ENCODE measurements at regions not wholly inside any gene's neighbourhood (a gene's known extent, or its start where the extent isn't known, plus 50 kb on each side); places are given as distances from the start of the nearest gene placed in this dataset.
"Not testable (repeated sequence)": the region's sequence is repeated elsewhere in the genome, so short reads cannot be mapped to it uniquely, and the experiment has no call there.

DNA sequence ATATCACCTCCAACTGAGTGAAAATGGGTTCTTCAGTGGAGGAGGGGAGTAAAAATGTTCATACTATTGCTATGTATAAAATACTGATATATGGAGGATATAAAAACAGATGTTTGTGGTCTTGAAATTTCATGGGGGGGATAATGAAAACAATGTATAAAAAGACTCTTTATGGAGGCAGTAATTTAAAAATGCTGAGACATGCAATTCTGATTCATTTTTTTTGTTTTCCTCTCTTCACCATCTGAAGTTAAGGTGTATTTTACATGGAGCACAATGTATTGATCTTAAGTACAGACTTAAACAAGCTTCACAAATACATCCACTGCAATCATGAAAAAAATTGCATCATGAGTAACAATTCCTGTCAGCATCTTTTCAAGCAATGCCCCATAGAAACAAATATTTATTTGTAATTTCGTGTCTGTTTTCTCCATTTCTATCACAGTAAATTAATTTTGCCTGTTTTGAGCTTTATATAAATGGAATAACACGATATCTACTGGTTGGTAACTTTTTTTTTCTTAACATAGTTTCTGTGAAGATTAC, 393.2 kb upstream of the ZNF804A start:
- no peak for DNase-seq (ENCODE audit: low spot score)

DNA sequence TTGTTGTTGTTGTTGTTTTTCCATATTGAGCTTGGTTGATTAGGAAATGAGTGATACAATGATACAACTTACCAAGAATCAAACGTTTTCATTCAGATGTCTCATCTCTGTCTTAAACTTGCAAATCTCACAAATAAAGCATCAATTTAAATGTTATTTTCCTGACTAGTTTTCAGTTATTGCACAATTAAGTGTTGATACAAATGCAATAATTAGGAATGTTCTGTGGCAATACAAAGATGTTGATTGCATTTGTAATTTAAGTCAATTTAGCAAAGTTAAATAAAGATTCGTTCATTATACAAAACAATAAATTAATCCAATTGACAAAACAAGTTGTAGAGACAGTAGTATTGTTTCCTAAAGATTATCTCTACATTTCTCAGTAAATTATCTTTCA, 392.3 kb upstream of the ZNF804A start:
- DNase-seq (ENCODE audit: low spot score): no peak

DNA sequence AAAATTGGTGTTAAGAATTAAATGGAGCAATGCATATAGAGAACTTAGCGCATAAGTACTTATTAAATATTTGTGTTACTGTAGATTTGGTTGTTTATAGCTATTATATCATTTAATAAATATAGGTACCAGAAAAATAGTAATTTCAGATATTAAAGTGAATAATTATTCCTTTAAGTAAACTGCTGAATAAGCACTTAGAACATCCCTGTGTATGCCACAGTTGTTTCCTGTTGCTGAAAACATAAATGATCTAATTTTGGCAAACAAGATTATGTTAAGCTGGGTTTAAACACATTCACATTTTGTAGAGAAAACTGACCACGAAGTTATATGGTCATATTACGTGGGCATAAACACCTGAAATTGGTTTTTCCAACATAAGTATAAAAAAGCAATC, 388.0 kb upstream of the ZNF804A start:
- no peak for DNase-seq (ENCODE audit: low spot score)

DNA sequence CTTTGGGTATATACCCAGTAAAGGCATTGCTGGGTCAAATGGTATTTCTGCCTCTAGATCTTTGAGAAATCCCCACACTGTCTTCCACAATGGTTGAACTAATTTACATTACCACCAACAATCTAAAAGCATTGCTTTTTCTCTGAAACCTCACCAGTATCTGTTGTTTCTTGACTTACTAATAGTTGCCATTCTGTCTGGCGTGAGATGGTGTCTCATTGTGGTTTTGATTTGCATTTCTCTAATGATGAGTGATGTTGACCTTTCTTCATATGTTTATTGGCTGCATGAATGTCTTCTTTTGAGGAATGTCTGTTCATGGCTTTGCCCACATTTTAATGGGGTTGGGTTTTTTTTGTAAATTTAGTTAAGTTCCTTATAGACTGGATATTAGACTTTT, 382.6 kb upstream of the ZNF804A start:
- no peak for DNase-seq (ENCODE audit: low spot score)

DNA sequence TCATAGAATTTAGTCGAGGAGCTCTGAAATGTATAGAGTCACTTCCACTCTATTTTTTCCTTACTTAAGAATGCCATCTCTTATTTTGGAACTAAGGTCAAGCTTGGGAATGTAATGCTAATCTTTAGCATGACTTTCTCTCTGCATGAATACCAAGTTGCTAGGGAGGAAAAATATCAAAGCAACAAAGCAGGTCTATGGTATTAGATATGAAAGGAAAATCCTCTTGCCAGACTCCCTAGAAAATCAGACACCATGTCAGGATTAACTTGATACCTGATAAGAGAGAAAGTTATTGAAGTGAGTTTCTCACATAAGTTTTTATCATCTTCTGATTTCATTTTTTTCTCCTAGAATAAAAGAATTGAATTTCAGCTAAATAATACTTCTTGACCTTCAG, 341.7 kb upstream of the ZNF804A start:
- DNase-seq (ENCODE audit: low spot score): no peak

DNA sequence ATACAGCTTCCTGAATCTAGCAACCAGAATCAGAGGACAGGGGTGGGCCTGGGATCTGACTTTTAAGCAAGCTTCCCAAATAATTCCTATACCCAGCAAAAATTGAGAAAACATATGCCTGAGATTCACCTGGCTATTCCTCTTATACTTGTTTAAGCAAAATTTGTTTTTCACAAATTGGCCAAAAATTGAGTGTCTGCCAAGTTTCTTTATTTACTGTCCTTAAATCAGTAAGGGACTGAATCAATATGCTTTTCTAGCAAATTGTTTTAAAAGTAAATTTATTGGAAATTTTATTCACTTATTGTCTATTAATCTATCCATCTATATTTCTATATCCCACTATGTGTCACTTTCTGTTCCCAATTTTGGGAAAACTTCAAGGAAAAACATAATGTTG, 337.0 kb upstream of the ZNF804A start:
- DNase-seq (ENCODE audit: low spot score): no peak

DNA sequence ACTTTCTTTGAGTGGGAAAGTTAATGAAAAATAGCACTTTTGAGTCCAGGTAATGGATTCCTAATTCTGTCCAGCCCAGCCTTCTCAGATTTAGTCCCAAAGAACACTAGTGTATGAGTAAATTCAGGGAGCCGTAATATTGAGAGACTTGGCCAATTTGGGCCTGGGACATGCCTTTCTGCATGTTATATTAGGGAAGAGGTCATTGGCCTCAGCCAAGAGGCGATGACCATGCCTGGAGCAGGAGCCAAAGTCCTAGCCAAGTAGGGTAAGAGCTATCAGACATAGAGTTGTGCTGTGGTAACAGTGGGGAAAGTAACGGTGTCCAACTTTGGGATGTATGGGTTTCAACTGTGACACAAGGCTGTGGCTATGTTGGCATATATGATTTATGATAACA, 336.5 kb upstream of the ZNF804A start:
- no peak for DNase-seq (ENCODE audit: low spot score)

DNA sequence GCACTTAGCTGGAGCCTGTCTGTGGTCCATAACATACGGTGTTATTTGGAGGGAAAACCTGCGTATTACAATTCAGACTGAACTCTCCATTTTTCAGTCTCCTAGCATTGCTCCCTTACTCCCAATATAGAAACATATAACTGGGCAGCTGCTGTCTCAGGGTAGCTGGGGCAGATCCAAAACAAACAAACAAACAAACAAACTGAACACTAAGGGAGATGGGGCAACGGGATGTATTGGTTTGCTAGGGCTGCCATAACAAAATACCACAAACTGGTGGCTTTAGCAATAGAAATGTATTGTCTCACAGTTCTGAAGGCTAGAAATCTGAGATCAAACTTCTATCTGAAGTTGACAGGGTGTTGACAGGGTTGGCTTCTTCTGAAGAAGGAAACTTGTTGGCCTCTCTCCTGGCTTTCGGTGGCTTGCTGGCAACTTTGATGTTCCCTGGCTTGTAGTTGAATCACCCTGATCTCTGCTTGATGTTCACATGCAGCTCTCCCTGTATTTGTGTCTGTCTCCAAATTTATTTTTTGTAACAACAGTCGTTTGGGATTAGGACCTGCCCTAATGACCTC, 329.3 kb upstream of the ZNF804A start:
- DNase-seq (ENCODE audit: low spot score): no peak

DNA sequence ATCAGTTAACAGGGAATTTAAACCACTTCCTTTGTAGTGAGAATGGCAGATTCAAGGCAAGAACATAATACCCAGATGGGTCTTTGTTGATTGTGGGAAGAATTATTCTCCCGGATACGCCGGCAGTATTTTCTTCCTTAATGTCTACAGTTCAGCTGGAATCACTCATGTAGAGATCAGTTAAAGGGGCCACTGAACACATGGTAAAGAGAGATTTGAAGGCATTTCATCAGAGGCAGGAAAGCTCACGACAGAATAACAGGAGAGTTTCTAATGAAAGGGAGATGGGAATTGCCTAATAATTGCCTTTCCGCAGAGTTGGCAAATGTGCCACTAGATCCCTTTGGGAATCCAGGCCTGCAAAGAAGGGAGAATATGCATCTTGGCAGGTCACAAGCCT, 327.7 kb upstream of the ZNF804A start:
- DNase-seq (ENCODE audit: low spot score): no peak

DNA sequence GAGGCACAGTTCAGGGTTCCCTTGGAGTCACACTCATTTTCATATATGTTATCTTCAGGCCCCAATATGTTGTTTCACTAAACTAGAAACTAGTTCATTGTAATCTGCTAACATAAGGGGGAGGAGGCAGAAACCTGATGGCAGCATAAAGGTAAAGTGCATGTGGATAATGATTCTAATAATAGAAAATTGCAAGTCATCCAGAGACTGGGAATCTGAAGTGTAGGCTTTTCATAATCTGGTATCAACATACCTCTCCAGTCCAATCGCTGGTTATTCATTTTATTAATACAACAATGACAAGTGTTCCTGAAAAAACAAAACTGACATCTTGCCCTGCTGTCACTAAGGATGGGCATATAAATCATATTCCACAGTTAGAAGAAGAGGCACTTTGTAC, 326.3 kb upstream of the ZNF804A start:
- no peak for DNase-seq (ENCODE audit: low spot score)

DNA sequence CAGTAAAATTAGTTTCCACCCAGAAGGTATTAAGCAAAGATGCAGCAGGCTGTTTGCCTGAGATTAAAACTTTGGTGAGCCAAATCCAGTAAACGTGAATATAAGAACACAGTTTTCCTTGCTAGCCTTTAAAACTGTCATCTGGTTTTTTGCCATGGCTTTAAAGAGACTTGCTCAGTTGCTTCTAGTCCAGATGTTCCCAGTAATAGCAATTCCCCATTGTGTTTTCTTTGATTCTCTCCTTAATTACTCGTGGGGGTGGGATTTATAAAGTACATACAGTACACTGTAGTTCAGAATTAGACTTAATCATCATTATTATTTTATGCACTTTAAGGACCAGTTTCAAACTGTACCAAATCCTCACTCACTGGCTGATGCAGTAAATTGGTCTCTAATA, 303.5 kb upstream of the ZNF804A start:
- no peak for DNase-seq (ENCODE audit: low spot score)

DNA sequence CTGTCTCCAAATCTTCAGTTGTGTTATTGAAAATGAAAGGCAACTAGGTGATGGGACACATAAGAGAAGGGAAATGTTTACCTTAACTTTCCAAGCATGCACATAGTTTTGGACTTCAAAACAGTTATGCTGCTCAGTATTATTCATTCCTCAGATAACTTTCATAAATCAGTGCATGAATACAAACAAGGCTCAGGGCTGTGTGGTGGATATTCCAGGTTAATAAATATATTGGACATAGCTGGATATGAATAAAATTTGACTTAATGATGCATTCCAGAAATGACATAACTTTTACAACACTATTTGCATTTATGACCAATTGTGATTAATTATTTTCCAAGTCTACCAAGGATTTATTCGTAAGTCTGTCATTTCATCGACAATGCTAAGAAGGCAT, 301.2 kb upstream of the ZNF804A start:
- no peak for DNase-seq (ENCODE audit: low spot score)

DNA sequence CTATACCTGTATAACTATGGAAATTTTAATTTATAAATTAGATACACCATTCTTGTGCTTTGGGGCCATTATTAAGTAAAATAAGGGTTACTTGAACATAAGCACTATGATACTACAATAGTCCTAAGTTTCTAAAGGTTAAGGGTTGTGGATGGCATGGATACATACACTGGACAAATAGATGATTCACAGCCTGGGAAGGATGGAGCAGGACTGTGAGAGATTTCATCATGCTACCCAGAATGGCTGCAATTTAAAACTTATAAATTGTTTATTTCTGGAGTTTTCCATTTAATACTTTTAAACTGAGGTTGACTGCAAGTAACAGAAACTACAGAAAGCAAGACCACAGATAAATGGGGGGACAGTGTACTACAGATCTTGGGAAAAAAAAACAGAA, 295.8 kb upstream of the ZNF804A start:
- peak; percentile 7 for DNase-seq (ENCODE audit: low spot score)

DNA sequence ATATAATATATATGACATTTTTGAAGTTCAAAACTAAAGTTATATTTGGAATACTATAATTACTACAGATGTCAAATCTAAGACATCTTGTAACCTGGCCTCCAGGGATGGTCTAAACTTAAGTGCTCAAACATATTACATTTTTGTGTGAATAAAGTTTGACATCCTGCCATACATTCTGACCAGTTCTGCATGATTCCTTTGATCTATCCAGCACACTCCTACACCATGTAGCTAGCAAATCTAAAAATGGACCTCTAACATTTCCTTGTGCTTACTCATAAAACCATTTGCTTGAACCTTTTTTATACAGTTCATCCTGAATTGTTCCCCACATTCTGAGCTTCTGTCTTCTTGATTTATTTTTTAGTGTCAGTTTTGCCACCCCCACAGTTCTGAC, 294.3 kb upstream of the ZNF804A start:
- peak; percentile 5 for DNase-seq (ENCODE audit: low spot score)

DNA sequence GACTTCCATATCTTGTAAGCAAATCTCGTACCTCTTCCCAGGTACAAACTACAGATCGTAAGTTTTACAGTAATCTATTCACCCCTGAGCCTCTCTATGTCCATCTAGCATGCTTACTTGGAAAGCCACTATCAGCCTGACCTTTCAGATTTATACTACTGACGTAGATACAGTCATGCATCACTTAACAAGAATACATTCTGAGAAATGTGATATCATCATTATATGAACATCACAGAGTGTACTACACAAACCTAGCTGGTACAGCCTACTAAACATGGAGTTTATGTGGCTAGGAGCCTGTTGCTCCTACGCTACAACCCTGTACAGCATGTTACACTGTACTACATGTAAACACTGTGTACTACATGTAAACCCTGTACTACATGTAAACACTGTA, 293.2 kb upstream of the ZNF804A start:
- no peak for DNase-seq (ENCODE audit: low spot score)

DNA sequence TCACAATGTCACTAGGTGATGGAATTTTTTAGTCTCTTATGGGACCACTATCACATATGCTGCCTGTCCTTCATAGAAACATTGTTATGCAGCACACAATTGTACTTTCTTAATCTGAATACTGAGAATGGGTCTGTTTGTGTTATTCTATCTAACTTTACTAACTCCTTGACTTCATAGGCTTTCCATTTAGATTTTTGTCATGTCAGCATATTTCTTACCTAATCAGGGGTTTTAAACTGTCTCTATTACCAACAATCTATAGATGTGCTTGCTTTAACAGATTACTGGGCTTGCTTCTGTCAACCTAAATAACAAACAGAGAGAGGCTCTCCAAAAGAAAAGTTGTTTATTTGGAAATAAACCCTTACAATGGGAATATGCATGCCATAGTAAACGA, 289.6 kb upstream of the ZNF804A start:
- DNase-seq (ENCODE audit: low spot score): no peak

DNA sequence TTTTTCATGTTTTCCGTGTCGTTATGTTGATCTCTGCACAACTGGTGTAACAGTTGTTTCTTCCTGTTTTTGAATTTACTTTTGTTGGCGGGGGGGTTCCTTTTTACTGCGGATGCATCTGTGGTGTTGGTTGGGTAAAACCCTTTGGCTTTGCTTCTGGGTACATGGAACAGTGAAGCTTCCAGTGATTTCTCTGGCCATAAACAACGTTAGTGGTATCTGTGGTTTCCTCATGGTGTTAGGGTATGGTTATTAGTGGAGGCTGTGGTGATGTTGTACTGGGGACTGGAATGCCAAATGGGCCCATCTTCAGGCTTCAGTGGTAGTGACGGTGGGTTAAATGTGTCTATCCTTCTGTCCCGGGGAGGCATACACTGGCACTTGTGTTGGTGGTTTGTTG, 285.4 kb upstream of the ZNF804A start:
- DNase-seq (ENCODE audit: low spot score): no peak

DNA sequence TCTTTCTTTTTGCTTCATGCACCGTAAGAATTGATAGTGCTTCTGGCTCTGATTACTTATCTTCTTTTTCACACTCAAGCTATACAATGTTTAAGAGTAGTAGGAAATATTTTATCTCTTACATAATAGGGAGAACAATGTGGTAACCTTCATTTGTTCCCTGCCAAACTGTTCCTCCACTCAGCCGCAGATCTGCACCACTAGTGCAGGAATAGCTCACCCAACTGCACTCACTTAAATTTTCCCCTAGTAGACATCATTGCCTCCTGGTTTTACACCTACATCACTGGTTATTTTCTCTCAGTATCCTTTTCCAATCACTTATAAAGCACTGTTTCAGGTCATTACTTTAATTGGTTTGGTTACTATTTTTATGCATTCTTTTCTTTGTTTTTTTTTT, 283.5 kb upstream of the ZNF804A start:
- no peak for DNase-seq (ENCODE audit: low spot score)

DNA sequence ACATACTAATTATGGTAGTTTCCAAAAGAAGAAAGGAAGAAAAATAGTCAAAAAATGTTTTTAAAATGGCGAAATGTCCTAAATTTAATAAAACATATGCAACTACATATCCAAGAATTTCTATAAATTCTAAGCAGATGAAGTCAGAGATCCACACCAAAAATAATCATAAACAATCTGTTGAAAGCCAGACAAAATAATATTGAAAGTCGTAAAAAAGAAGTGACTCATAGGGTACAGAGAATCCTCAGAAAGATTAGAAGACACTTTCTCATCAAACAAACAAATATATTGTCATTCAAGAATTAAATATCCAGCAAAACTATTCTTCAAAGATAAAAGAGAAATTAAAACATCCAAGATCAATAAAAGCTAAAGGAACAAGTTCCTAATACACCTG, 281.4 kb upstream of the ZNF804A start:
- DNase-seq (ENCODE audit: low spot score): no peak

DNA sequence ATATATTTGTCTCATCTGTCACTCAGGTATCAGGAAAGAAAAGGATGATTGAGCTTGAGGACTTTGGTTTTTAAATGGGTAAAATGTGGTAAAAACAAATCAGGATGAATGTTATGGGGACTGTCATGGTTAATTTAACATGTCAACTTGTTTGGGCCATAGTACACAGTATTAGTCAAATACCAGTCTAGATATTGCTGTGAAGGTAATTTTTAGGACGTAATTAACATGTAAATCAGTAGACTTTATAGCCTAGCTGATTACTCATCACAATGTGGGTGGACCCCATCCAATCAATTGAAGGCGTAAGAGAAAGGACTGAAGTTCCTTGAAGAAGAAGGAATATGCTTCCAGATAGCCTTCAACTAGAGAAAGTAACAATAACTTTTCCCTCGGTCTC, 275.7 kb upstream of the ZNF804A start:
- no peak for DNase-seq (ENCODE audit: low spot score)

DNA sequence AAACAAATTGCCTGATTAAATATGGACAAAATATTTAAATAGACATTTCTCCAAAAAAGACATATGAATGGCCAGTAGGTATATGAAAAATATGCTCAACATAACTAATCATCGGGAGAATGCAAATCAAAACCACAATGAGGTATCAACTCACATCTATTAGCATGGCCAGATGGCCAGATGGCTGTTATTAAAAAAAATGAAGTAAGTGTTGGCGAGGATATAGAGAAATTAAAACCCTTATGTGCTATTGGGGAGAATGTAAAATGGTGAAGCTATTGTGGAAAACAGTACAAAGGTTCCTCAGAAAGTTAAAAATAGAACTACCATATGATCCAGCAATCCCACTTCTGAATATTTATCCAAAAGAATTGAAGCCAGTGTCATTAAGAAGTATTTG, 272.3 kb upstream of the ZNF804A start:
- no peak for DNase-seq (ENCODE audit: low spot score)

DNA sequence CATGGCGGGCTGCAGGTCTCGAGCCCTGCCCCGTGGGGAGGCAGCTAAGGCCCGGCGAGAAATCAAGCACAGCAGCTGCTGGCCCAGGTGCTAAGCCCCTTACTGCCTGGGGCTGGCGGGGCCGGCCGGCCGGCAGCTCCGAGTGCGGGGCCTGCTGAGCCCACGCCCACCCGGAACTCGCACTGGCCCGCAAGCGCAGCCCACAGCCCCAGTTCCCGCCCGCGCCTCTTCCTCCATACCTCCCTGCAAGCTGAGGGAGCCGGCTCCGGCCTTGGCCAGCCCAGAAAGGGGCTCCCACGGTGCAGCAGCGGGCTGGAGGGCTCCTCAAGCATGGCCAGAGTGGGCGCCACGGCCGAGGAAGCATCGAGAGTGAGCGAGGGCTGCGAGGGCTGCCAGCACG, 270.5 kb upstream of the ZNF804A start:
- DNase-seq (ENCODE audit: low spot score): not testable (repeated sequence)

DNA sequence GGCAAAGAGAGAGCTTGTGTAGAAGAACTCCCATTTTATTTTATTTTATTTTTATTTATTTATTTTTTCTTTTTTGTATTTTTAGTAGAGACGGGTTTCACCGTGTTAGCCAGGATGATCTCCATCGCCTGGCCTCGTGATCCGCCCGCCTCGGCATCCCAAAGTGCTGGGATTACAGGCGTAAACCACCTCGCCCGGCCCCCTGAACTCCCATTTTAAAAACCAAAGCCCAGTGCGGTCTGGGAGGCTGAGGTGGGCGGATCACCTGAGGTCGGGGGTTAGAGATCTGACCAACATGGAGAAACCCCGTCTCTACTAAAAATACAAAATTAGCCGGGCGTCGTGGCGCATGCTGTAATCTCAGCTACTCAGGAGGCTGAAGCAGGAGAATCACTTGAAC, 267.8 kb upstream of the ZNF804A start:
- DNase-seq (ENCODE audit: low spot score): not testable (repeated sequence)

DNA sequence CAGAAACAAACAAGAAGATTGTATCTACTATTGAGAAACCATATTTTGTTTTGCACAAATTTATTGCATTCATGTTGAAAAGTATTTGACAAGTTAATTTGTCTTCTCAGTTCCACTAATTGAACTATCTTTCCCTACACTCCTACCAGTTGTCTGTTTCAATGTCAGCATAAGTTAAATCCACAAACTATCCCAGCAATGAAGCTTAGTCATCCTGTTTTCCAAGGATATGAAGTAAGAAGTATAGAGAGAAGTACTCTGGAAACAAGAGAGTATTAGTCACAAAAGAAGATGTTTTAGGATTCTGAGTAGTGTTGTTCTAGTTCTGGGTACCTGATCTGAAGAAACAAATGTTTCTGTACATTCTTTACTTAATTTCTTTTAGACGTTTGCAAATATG, 261.6 kb upstream of the ZNF804A start:
- DNase-seq (ENCODE audit: low spot score): peak; percentile 2

DNA sequence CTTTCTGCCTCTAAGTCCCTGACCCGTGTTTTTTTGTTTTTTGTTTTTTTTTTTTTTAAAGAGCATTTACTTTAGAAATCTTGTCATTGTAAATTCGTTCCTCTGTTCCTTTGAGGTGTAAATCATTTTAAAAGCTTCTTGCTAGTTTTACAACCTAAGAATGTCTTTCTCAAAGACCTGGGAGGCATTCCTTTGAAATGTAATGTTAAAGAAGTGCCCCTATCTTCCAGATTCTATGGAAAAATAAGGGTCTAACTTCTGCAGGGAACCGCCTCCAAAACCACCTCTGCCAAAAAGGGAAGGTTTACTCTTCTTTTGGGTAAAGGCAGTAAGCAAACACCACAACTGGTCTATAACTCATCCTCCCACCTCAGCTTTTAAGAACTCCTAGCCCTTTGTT, 259.6 kb upstream of the ZNF804A start:
- DNase-seq (ENCODE audit: low spot score): no peak

Data from RKO (cell line).